Gastroesophageal sphincter (tissue), 3 donors: ENCODE measurements at regions not wholly inside any gene's neighbourhood (a gene's known extent, or its start where the extent isn't known, plus 50 kb on each side); places are given as distances from the start of the nearest gene placed in this dataset.
A peak's percentile ranks its signal among the peaks of the same experiment; 100 is the strongest.

ENCODE experiments used
- EP300 ChIP-seq: sonication (generic); formaldehyde crosslinking; IDR thresholded peaks from one replicate; pipeline ENCODE4 v1.6.1; 2017; ENCODE audit warnings: antibody characterized with exemption, mild to moderate bottlenecking
- POLR2A ChIP-seq, 2 donors: fragments of 450-650 bp; IDR thresholded peaks; one replicate each; pipeline ENCODE4 v1.6.1; 2017; ENCODE audit warnings: antibody characterized with exemption in 2 of 2, mild to moderate bottlenecking in 2 of 2, moderate library complexity in 1 of 2
- POLR2AphosphoS5 ChIP-seq: sonication (generic); formaldehyde crosslinking; IDR thresholded peaks from one replicate; pipeline ENCODE4 v1.6.1; 2017; ENCODE audit warnings: antibody characterized with exemption
- TF ChIP-seq, protein P1 (sequence below), 4 experiments: fragments of 200-600 bp in 2 of 4; fragments of 450-650 bp in 2 of 4; sonication (generic) in 1 of 4; IDR thresholded peaks; one replicate each; pipeline ENCODE4 v1.5.1; 2017 to 2019; ENCODE audit warnings: antibody characterized with exemption in 4 of 4, mild to moderate bottlenecking in 2 of 4, moderate library complexity in 2 of 4

DNA sequence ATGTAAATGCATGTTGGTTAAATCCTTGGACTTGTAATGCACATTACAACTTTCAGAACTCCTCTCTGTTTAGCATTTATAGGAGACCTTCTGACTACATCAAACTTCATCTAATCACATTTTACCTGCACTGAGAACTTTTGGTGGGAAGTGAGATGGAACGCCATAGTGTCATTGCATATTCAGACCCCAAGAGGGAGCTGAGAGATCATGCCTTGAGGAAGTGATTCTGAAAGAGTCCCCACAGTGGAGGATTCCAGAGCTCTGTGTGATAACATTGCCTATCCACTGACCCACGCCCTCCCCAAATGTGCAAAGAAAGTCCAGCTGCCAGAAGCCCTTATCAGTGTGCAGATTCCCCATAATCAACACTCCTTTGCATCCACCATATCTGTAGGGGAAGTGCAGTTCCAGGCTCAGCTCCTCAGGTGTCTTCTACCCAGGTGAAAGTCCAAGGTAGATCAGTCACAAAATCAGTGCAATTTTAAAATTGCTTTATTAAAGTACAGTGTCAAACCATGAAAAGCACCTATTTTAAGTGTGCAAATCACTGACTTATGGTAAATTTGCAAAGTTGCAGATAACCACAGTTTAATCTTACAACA, 212.4 kb downstream of the RPIA start:
- TF ChIP-seq POLR2A (IDR thresholded peaks at IDR 0.05) (no peak), POLR2AphosphoS5 (no peak), EP300 (no peak)
- TF ChIP-seq, protein P1, sequence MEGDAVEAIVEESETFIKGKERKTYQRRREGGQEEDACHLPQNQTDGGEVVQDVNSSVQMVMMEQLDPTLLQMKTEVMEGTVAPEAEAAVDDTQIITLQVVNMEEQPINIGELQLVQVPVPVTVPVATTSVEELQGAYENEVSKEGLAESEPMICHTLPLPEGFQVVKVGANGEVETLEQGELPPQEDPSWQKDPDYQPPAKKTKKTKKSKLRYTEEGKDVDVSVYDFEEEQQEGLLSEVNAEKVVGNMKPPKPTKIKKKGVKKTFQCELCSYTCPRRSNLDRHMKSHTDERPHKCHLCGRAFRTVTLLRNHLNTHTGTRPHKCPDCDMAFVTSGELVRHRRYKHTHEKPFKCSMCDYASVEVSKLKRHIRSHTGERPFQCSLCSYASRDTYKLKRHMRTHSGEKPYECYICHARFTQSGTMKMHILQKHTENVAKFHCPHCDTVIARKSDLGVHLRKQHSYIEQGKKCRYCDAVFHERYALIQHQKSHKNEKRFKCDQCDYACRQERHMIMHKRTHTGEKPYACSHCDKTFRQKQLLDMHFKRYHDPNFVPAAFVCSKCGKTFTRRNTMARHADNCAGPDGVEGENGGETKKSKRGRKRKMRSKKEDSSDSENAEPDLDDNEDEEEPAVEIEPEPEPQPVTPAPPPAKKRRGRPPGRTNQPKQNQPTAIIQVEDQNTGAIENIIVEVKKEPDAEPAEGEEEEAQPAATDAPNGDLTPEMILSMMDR (IDR thresholded peaks at IDR 0.05), result peak; percentile 15 to 55 (median 27)
